Activated CD8-positive, alpha-beta T cell treated with anti-CD3 and anti-CD28 coated beads, Interleukin-2, amount 10 ng/mL, durations not matched to agents 7 days and 5 days (primary cell): ENCODE measurements at regions not wholly inside any gene's neighbourhood (a gene's known extent, or its start where the extent isn't known, plus 50 kb on each side); places are given as distances from the start of the nearest gene placed in this dataset.
"Not testable (repeated sequence)": the region's sequence is repeated elsewhere in the genome, so short reads cannot be mapped to it uniquely, and the experiment has no call there.

Source experiments
- ATAC-seq: fragments of 150-1000 bp; cut with Tn5 transposase; one replicate; pipeline ENCODE4 v1.10.0; 2021; ENCODE audit warnings: moderate library complexity
- CTCF ChIA-PET: fragments of 350-600 bp; sonication (Branson Sonifier 250); formaldehyde crosslinking; loops from one replicate; lab custom pipeline; 2021; ENCODE audit warnings: antibody characterized with exemption; lab: Charles Lee
- POLR2A ChIA-PET: fragments of 350-600 bp; sonication (Branson Sonifier 250); formaldehyde crosslinking; loops from one replicate; lab custom pipeline; 2021; ENCODE audit warnings: antibody characterized with exemption; lab: Charles Lee
- DNase-seq: peaks from one replicate; pipeline ENCODE4 v3.0.0-alpha.2; 2020
- H3K27ac Mint-ChIP-seq: one replicate; pipeline ENCODE4 v1.8.0; 2021; ENCODE audit warnings: mild to moderate bottlenecking, mixed read lengths
- H3K27me3 Mint-ChIP-seq: one replicate; pipeline ENCODE4 v1.8.0; 2021; ENCODE audit warnings: low read depth, mixed read lengths
- H3K36me3 Mint-ChIP-seq: one replicate; pipeline ENCODE4 v1.8.0; 2021; ENCODE audit warnings: low read depth, mixed read lengths
- H3K4me1 Mint-ChIP-seq: one replicate; pipeline ENCODE4 v1.8.0; 2021; ENCODE audit warnings: low read depth, mixed read lengths
- H3K4me3 Mint-ChIP-seq: one replicate; pipeline ENCODE4 v1.8.0; 2021; ENCODE audit warnings: mild to moderate bottlenecking, mixed read lengths
- H3K9me3 Mint-ChIP-seq: one replicate; pipeline ENCODE4 v1.8.0; 2022; ENCODE audit warnings: mixed read lengths; ENCODE audit not compliant: insufficient read depth

GRCh38 chr5:33205727-33206410 is 234.9 kb upstream of the TARS1 start:
- CTCF ChIA-PET: no interaction called here
- no peak overlapping the region for H3K4me3 Mint-ChIP-seq
- H3K36me3 Mint-ChIP-seq: no peaks in the 10 kb centered on the region

GRCh38 chr5:33206962-33207506 is 233.7 kb upstream of the TARS1 start:
- Mint-ChIP-seq H3K27me3 (no peaks in the 10 kb centered on the region), H3K27ac (no peak overlapping the region), H3K36me3 (no peaks in the 10 kb centered on the region), H3K9me3 (peaks cover 4% of the 10 kb centered on the region), H3K4me3 (no peak overlapping the region), H3K4me1 (no peaks in the 10 kb centered on the region)
- DNase-seq (no peak), ATAC-seq (no peak)
- POLR2A ChIA-PET: no interaction called here
- CTCF ChIA-PET: no interaction called here

More at GRCh38 chr5:33205727-33206410, 234.9 kb upstream of the TARS1 start:
- no peak for ATAC-seq
- no peak for DNase-seq
- Mint-ChIP-seq H3K27me3 (no peaks in the 10 kb centered on the region), H3K27ac (no peak overlapping the region), H3K9me3 (peaks cover 4% of the 10 kb centered on the region), H3K4me1 (no peaks in the 10 kb centered on the region)
- POLR2A ChIA-PET: no interaction called here

GRCh38 chr5:33209252-33209651 is 231.5 kb upstream of the TARS1 start:
- Mint-ChIP-seq H3K36me3 (no peaks in the 10 kb centered on the region), H3K27ac (no peak overlapping the region), H3K27me3 (no peaks in the 10 kb centered on the region), H3K4me1 (no peaks in the 10 kb centered on the region), H3K9me3 (peaks cover 4% of the 10 kb centered on the region), H3K4me3 (no peak overlapping the region)
- CTCF ChIA-PET: no interaction called here
- no peak for DNase-seq
- POLR2A ChIA-PET: no interaction called here
- ATAC-seq: no peak

DNA sequence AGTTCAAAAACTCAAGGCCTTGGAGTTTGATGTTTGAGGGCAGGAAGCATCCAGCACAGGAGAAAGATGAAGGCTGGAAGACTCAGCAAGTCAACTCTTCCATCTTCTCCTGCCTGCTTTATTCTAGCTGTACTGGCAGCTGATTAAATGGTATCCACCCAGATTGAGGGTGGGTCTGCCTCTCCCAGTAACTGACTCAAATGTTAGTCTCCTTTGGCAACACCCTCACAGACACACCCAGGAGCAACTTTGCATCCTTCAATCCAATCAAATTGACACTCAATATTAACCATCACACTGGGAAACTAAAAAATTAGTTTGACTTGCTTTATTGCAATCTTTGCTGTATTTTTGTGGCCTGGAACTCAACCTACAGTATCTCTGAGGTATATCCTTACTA is 230.5 kb upstream of the TARS1 start:
- CTCF ChIA-PET, H3K4me3 Mint-ChIP-seq, H3K36me3 Mint-ChIP-seq, DNase-seq, POLR2A ChIA-PET, H3K27me3 Mint-ChIP-seq, H3K4me1 Mint-ChIP-seq, H3K27ac Mint-ChIP-seq, ATAC-seq, H3K9me3 Mint-ChIP-seq: not testable (repeated sequence)

- DNase-seq (no peak), ATAC-seq (no peak)
- Mint-ChIP-seq H3K36me3 (no peaks in the 10 kb centered on the region), H3K27me3 (no peaks in the 10 kb centered on the region), H3K9me3 (peaks cover 4% of the 10 kb centered on the region), H3K4me1 (no peaks in the 10 kb centered on the region), H3K27ac (no peak overlapping the region), H3K4me3 (no peak overlapping the region)
- CTCF ChIA-PET: no interaction called here
- POLR2A ChIA-PET: no interaction called here
Measured at GRCh38 chr5:33210978-33211377, 229.8 kb upstream of the TARS1 start.

DNA sequence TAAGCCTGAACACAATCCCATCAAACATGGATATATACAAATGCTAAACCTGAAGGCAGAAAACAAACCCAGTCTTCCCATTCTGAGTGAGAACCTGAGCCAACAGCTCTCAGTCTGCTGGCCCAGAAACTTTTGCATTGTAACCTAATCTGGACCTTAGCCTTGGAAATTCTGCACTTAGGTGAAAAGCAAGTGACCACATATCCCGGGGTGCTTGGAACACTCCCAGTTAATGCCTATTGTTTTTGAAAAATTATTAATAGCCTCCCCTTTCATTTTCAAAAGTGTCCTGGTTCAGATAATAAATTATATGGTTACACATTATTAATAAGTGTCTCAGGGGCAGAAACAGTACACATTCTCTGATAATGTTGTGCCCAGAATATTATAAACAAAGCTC is 228.3 kb upstream of the TARS1 start:
- Mint-ChIP-seq H3K4me3 (no peak overlapping the region), H3K27ac (no peak overlapping the region), H3K9me3 (peaks cover 4% of the 10 kb centered on the region), H3K4me1 (no peaks in the 10 kb centered on the region), H3K36me3 (no peaks in the 10 kb centered on the region), H3K27me3 (no peaks in the 10 kb centered on the region)
- ChIA-PET POLR2A (interaction anchor here (0.6 kb wide), 1 partner anchor 26 kb away, joined by 3 read pairs; no protein-coding TSS in a partner anchor), CTCF (no interaction called here)
- DNase-seq (no peak), ATAC-seq (no peak)

DNA sequence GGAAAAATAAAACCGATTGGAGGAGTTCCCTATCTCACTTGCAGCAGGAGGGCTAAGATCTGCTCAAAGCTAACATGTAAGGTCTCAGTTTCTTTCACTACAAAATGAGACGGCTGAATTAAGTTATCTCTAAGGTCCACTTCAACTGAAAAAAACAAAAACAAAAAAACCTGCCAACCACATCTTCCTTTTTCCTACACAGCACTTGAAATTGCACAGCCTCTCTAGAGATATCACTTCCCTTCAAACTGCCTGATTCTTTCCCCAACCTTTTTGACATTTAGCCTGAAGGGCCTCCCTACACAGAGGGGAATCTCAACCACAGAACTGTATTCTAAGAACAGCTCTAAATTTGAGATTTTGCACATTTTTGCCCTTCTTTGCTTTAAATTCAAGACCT is 227.9 kb upstream of the TARS1 start:
- CTCF ChIA-PET: no interaction called here
- DNase-seq: no peak

DNA sequence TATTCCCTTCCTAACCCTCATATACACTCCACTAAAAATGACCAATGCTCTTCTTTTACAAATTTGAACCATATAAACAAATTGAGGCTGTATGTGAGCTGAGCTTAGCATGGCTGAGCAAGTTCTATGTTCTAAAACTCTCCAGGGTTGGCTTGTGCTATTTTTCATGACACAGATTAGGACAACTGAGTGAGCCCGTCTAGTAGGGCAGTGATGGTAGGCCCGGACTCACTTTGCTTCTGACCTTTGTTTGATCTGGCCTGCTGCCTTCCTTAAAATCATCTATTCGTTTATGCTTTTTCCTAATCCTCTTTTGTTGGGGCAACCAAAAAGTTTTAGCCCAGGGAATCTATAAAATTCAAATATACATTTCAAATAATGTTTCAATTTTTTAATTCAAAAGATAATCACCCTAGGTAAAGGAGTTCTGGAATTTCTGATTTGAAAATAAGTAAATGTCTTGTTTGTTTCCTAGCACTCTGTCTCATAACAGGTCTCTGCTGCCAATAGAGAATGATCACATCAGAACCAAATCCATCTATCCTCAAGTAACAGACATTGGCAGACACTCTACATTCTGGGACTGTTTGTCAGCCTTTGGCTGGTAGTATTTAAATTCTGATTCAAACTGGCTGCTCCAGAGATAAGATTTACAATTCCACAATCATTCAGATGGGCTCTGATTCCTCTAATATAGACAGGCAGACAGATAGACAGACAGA is 217.0 kb upstream of the TARS1 start:
- ChIA-PET CTCF (no interaction called here), POLR2A (no interaction called here)
- Mint-ChIP-seq H3K27me3 (no peaks in the 10 kb centered on the region), H3K36me3 (no peaks in the 10 kb centered on the region), H3K4me1 (no peaks in the 10 kb centered on the region), H3K27ac (no peak overlapping the region), H3K4me3 (no peak overlapping the region), H3K9me3 (no peaks in the 10 kb centered on the region)
- no peak for DNase-seq
- ATAC-seq: no peak

More for the DNA sequence above, 227.9 kb upstream of the TARS1 start:
- H3K4me3 Mint-ChIP-seq: no peak overlapping the region
- POLR2A ChIA-PET: no interaction called here
- H3K27ac Mint-ChIP-seq: no peak overlapping the region
- no peaks in the 10 kb centered on the region for H3K27me3 Mint-ChIP-seq
- H3K36me3 Mint-ChIP-seq: no peaks in the 10 kb centered on the region
- ATAC-seq: no peak
- H3K4me1 Mint-ChIP-seq: no peaks in the 10 kb centered on the region
- peaks cover 4% of the 10 kb centered on the region for H3K9me3 Mint-ChIP-seq

- H3K36me3 Mint-ChIP-seq: no peaks in the 10 kb centered on the region
- DNase-seq (no peak), ATAC-seq (no peak)
- POLR2A ChIA-PET: no interaction called here
- no peaks in the 10 kb centered on the region for H3K9me3 Mint-ChIP-seq
- CTCF ChIA-PET: no interaction called here
- no peaks in the 10 kb centered on the region for H3K4me1 Mint-ChIP-seq
- no peaks in the 10 kb centered on the region for H3K27me3 Mint-ChIP-seq
- H3K4me3 Mint-ChIP-seq: no peak overlapping the region
- no peak overlapping the region for H3K27ac Mint-ChIP-seq
Measured at GRCh38 chr5:33224285-33224961, 216.3 kb upstream of the TARS1 start.

GRCh38 chr5:33227247-33227646 is 213.5 kb upstream of the TARS1 start:
- CTCF ChIA-PET: no interaction called here
- no peaks in the 10 kb centered on the region for H3K9me3 Mint-ChIP-seq
- ATAC-seq (no peak), DNase-seq (no peak)
- H3K4me1 Mint-ChIP-seq: no peaks in the 10 kb centered on the region
- POLR2A ChIA-PET: no interaction called here
- no peaks in the 10 kb centered on the region for H3K27me3 Mint-ChIP-seq
- no peak overlapping the region for H3K27ac Mint-ChIP-seq
- H3K4me3 Mint-ChIP-seq: no peak overlapping the region
- H3K36me3 Mint-ChIP-seq: no peaks in the 10 kb centered on the region

GRCh38 chr5:33227746-33228145 is 213.0 kb upstream of the TARS1 start:
- ATAC-seq: no peak
- H3K27ac Mint-ChIP-seq: no peak overlapping the region
- no peak for DNase-seq
- ChIA-PET CTCF (no interaction called here), POLR2A (no interaction called here)
- no peak overlapping the region for H3K4me3 Mint-ChIP-seq
- H3K27me3 Mint-ChIP-seq: no peaks in the 10 kb centered on the region
- no peaks in the 10 kb centered on the region for H3K36me3 Mint-ChIP-seq
- no peaks in the 10 kb centered on the region for H3K9me3 Mint-ChIP-seq
- H3K4me1 Mint-ChIP-seq: no peaks in the 10 kb centered on the region

DNA sequence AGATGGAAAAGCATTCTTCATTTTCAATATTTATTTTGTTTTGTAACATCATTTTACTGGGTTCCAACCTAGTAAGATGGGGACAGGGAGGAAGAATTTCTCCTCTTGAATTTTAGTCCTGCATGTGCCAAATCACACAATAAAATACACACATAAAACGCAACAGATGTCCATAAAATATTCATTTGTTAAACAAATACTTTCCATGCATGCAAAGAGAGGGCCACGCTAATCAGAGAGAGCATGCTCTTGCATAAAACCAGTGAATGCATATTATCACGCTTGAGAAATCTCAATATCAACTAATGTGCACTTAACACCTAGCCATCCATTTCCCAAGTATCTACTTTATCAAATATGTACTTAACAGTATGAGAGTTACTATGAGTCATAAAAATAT is 212.6 kb upstream of the TARS1 start:
- H3K9me3 Mint-ChIP-seq: no peaks in the 10 kb centered on the region
- ChIA-PET POLR2A (no interaction called here), CTCF (no interaction called here)
- ATAC-seq (no peak), DNase-seq (no peak)
- no peaks in the 10 kb centered on the region for H3K4me1 Mint-ChIP-seq
- H3K4me3 Mint-ChIP-seq: no peak overlapping the region
- no peak overlapping the region for H3K27ac Mint-ChIP-seq
- H3K27me3 Mint-ChIP-seq: no peaks in the 10 kb centered on the region
- H3K36me3 Mint-ChIP-seq: no peaks in the 10 kb centered on the region
